Hepatocyte (in vitro differentiated cells): ENCODE measurements at regions not wholly inside any gene's neighbourhood (a gene's known extent, or its start where the extent isn't known, plus 50 kb on each side); places are given as distances from the start of the nearest gene placed in this dataset.

Experiments
- EZH2 ChIP-seq: fragments of 200-600 bp; sonication (generic); IDR thresholded peaks from 2 replicates; pipeline ENCODE4 v1.6.1; 2016; ENCODE audit warnings: antibody characterized with exemption, mild to moderate bottlenecking, borderline replicate concordance
- TF ChIP-seq, protein P1 (sequence below): fragments of 200-600 bp; sonication (generic); IDR thresholded peaks from 2 replicates; pipeline ENCODE4 v1.5.1; 2016; ENCODE audit warnings: antibody characterized with exemption, mild to moderate bottlenecking; ENCODE audit not compliant: poor library complexity

GRCh38 chr9:25260046-25260445 is 418.2 kb downstream of the TUSC1 start:
- TF ChIP-seq, protein P1, sequence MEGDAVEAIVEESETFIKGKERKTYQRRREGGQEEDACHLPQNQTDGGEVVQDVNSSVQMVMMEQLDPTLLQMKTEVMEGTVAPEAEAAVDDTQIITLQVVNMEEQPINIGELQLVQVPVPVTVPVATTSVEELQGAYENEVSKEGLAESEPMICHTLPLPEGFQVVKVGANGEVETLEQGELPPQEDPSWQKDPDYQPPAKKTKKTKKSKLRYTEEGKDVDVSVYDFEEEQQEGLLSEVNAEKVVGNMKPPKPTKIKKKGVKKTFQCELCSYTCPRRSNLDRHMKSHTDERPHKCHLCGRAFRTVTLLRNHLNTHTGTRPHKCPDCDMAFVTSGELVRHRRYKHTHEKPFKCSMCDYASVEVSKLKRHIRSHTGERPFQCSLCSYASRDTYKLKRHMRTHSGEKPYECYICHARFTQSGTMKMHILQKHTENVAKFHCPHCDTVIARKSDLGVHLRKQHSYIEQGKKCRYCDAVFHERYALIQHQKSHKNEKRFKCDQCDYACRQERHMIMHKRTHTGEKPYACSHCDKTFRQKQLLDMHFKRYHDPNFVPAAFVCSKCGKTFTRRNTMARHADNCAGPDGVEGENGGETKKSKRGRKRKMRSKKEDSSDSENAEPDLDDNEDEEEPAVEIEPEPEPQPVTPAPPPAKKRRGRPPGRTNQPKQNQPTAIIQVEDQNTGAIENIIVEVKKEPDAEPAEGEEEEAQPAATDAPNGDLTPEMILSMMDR, result no peak
- no peak for TF ChIP-seq EZH2
